Stimulated activated CD4-positive, alpha-beta T cell treated with anti-CD3 and anti-CD28 coated beads, TNF-alpha, amount 100 ng/mL, for 4 hours (primary cell): ENCODE measurements at regions not wholly inside any gene's neighbourhood (a gene's known extent, or its start where the extent isn't known, plus 50 kb on each side); places are given as distances from the start of the nearest gene placed in this dataset.
"Not testable (repeated sequence)": the region's sequence is repeated elsewhere in the genome, so short reads cannot be mapped to it uniquely, and the experiment has no call there.

ENCODE experiments used
- DNase-seq, 3 experiments: peaks; one replicate each; pipeline ENCODE4 v3.0.0-alpha.2; 2020; ENCODE audit warnings: low read depth in 3 of 3

DNA sequence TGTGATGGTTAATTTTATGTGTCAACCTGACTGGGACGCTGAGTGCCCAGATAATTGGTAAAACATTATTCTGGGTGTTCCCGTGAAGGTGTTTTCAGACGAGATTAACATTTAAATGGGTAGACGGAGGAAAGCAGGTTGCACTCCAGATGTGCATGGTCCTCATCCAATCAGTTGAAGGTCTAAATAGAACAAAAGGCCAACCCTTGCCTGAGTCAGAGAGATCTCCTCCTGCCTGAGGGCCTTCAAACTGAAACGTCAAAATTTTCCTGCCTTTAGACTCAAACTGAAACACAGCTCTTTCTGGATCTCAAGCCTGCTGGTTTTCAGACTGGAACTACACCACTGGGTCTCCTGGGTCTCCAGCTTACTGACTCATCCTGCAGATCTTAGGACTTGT lies 73.5 kb downstream of the NPIPA8 start:
- DNase-seq = not testable (repeated sequence)

DNA sequence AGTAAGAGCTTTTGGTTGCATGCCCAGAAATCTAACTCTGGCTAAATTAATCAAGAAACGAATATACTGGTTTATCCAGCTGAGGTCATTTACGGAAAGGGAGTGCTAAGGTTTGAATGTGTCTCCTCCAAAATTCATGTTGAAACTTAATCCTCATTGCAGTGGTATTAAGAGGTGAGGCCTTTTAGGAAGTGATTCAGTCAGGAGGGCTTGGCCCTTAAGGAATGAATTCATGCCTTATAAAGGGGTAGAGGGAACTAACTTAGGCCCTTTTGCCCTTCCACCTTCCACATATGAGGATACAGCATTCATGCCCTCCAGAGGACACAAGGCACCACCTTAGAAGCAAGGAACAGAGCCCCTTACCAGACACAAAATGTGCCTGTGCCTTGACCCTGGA lies 74.7 kb downstream of the NPIPA8 start:
- not testable (repeated sequence) for DNase-seq

DNA sequence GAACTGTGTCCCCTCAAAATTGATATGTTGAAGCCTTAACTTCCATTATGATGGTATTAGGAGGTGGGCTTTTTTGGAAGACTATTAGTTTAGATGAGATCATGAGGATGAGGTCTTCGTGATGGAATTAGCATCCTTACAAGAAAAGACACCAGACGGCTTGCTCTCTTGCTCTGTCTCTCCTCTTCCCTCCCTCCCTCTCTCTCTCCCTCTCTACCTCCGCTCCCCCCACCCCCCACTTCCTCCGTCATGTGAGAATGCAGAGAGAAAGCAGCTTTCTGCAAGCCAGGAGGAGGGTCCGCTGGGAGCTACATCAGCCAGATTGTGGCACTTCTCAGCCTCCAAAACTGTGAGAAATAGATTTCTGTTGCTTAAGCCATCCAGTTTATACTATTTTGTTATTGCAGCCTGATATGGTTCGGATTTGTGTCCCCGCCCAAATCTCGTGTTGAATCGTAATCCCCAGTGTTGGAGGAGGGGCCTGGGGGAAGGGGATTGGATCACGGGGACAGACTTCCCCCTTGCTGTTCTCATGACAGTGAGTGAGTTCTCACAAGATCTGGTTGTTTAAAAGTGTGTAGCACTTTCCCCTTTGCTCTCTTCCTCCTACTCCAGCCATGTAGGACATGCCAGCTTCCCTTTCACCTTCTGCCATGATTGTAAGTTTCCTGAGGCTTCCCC lies 76.9 kb downstream of the NPIPA8 start:
- not testable (repeated sequence) for DNase-seq

DNA sequence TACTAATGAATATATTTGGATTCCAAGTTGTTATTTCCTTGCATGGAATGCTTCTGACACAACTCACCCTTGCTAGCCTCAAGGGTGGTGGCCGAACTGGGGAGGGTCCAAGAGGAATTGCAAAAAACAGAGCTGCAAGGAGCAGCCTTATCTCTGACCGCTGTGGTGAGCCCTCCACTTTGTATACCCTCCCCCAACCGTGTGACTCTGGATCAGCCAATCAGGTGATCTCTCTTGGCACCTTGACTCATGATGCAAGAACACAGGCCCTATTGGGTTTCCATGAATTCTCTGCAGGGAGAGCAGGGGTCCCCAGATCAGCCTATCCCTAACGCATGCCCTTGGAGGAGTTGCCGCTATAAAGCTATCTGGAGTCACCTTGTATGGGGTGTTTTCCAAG lies 83.6 kb downstream of the NPIPA8 start:
- DNase-seq = not testable (repeated sequence)

DNA sequence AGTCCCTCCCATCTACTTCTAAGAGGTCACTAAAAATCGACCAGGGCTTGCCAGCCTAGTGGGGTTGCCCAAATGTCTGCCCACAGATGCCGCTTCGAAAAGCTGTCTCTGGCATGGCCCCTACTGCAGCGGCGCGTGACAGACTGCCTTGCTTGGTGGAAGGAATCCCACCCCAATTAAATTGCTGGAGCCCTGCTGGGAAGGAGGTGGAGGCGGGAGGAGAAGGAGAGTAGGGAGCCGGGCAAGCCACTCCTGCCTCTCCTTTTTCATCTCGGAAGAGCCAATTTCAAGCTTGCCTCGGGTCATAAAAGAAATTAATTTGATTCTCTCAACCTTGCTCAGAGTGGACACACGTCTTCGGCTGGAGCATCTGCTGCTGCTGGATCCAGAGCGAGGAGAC lies 106.0 kb downstream of the NPIPA8 start:
- DNase-seq = not testable (repeated sequence)

DNA sequence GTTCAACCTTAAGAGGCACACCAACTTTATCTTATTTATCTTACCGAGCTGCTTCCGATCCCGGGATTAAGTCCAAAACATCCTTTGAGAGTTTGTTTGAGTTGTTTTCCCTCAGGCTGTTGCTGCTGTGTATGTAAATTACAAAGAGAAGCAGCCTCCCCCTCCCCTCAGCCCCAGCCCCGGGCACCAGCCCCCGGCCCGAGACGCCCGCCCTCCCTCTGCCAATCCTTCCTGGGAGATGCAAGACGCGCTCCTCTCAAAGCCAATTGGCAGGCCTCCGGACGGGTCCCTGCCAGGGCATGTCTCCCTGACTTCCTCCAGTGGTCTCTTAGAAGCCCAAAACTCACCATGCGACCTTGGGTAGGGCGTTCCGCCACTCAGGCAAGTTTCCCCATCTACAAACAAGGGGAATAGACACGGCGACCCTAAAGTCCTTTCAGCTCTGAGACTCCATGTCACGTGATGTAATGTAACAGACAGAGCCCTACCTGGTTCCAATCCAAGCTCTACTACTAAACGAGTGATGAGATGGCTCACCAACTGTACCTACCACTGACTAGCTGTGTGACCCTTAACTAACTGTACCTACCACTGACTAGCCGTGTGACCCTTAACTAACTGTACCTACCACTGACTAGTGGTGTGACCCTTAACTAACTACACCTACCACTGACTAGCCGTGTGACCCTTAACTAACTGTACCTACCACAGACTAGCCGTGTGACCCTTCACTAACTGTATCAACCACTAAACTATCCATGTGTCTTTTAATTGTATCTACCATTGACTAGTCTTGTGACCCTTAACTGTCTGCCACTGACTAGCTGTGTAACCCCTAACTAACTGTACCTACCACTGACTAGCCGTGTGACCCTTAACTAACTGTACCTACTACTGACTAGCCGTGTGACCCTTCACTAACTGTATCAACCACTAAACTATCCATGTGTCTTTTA lies 114.2 kb downstream of the NPIPA8 start:
- DNase-seq = not testable (repeated sequence)

DNA sequence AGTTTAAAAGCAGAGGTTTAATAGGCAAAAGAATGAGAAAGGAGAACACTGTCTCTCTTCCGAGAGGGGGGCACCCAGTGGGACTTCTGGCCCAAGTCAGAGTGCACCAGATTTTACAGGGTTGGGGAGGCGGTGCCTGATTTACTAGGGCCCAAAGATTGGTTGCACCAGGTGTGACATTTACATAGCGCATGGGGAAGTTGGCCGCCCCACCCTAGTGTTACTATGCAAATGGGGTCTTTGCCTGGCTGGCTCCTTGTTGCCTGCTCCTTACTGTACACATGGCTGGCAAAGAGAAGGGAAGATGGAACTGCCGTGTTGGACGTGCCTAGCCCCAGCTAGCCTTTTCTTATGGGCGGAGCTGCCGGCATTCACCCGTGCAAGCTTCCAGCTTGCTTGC lies 118.8 kb downstream of the NPIPA8 start:
- DNase-seq = not testable (repeated sequence)

DNA sequence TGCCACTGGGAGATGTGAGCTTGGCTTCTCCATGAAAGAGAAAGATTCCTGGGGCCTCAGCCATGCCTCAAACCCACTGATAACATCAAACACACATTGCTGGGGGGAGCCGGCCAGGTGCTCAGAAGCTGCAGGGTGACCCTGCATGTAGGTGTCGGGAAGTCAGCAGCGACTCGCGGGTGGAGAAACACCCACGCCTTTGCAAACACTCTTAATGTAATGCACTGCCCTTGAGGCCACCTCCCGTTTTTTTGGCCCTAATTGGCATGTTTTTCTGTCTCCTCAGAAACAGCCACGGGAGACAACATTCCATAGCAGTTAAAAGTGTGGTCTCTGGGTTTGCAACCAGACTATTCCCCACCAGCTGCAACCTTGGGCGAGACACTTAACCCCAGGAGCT lies 119.7 kb downstream of the NPIPA8 start:
- DNase-seq = not testable (repeated sequence)

DNA sequence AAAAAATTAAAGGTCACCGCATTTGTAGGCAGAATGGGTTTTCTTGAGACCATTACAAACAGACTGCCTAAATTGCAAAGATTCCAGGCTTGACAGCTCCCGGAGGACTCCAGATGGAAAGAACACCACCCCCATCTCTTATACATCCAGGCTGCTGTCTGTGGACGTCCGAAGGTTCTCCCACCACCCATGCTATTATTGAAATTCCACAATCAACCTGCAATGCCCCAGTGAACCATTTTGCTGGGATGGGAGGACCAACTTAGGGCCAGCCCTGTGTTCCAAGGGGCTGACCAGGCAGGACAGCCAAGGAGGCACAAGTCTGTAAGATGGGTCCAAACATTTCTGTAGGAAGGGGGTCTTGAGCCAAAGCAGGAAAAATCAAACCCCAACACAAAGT lies 122.7 kb downstream of the NPIPA8 start:
- DNase-seq = not testable (repeated sequence)

DNA sequence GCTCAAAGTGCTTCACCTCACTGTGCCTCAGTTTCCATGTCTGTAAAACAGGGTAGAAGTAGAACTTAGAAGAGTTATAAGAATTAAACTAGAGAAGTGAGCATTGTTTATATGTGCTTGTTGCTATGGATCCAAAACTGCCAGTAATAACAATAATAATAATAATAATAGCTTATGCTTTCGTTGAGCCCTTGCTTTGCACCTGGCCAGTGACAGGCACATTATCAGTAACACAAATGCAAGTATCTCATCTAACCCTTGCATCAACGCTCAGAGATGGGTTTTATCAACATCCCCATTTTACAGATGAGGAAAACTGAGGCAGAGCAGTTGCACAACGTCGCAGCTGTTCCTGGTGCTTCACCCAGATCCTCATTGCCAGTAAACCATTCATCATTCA lies 125.0 kb downstream of the NPIPA8 start:
- not testable (repeated sequence) for DNase-seq

DNA sequence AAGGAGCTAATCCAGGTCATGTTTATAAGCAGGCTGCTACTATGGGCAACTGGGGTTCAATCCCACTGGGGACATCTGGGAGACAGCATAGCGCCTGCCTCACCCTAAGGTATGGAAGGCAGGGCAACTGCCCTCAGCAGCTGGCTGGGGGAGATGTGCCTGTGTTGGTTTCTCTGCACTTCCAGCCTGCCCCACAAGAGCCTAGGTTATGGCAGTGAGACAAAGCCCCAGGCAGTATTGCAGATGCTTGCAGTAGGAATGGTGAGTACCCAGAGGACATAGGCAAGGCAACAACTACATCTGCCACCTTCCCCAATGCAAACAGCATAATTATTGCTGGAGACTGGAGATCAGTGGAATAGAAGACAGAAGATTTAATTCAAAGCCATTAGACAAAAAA lies 131.8 kb downstream of the NPIPA8 start:
- DNase-seq = not testable (repeated sequence)

DNA sequence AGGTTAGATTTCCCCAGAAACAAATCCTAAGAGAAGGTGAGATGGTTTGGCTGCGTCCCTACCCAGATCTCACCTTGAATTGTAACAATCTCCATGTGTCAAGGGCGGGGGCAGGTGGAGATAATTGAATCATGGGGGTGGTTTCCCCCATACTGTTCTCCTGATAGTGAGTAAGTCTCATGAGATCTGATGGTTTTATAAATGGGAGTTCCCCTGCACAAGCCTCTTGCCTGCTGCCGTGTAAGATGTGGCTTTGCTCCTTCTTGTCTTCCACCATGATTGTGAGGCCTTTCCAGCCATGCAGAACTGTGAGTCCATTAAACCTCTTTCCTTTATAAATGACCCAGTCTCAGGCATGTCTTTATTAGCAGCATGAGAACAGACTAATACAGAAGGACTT lies 132.2 kb downstream of the NPIPA8 start:
- DNase-seq = not testable (repeated sequence)

DNA sequence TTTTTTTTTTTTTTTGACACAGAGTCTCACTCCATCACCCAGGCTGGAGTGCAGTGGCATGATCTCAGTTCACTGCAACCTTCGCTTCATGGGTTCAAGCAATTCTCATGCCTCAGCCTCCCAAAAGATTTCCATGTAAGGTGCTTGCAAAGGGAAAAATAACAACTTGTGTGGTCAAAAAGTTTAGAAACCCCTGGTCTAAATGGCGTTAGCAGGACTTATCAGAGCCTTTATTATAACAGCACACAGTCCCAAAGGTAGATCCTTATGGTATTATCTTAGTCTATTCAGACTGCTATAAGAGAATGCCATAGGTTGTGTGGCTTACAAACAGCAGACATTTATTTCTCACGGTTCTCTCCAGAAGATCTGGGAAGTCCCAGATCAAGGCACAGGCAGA lies 135.0 kb downstream of the NPIPA8 start:
- DNase-seq = not testable (repeated sequence)

DNA sequence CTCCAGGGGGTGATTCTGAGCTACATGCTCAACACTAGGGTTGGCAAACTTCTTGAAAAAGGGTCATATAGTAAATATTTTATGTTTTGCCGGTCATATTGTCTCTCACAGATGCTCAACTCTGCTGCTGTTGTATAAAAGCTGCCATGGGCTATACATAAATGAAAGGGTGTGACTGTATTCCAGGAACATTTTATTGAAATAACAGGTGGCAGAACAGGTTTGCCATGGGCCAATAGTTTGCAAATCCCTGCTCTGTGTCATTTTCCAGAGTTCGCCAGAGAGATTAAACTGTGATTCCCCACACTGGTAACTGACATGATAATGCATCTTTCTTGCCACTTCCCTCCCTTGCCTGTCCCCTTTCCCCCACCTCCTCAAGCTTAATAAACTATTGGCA lies 144.1 kb downstream of the NPIPA8 start:
- not testable (repeated sequence) for DNase-seq

DNA sequence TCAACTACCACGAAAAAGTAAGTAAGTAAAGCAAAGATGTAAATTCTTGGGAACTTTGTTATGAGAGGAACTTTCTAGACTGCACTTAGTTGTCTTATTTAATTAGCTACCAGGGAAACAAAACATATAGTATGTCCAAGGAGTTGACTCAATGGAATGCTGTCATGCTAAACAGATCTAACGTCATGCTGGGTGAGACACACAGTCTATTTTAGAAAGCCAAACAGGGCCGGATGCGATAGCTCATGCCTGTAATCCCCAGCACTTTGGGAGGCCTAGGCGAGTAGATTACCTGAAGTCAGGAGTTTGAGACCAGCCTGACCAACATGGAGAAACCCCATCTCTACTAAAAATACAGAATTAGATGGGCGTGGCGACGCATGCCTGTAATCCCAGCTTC lies 146.4 kb downstream of the NPIPA8 start:
- DNase-seq = not testable (repeated sequence)

DNA sequence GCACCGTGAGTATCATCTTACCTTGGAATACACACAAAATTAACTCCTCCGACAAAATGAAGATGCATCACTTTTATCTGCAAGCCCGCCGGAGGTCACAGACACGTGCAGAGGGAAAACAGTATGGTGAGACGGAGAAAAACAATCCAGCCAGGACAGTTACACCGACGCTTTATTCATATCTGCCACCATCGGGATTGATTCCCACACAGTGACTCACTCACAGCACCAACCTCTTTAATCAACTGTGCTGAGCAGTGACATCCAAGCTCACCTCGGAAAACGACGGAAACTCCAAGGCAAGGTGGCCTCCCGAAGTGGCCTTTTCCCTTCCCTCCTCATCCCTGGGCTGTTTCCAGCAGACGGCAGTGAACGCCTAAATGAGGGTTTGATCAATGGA lies 151.8 kb downstream of the NPIPA8 start:
- DNase-seq = not testable (repeated sequence)

DNA sequence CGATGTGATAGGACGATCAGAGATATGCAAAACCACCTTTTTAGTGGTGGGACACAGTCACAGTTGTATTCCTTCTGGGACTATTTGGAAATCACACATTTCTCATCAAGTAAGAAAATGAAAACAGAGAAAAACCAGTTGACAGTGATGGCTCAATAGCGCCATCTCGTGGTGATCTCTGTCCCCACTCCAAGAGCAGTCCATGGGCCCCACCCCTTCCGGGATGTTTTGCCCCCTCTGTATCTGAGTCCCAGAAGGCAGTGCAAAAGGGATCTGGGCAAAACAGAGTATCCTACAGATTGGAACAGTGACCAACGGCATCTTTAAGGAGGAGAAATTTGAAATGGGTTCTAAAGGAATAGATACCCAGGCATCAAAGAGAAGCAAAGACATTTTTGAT lies 155.5 kb downstream of the NPIPA8 start:
- not testable (repeated sequence) for DNase-seq

DNA sequence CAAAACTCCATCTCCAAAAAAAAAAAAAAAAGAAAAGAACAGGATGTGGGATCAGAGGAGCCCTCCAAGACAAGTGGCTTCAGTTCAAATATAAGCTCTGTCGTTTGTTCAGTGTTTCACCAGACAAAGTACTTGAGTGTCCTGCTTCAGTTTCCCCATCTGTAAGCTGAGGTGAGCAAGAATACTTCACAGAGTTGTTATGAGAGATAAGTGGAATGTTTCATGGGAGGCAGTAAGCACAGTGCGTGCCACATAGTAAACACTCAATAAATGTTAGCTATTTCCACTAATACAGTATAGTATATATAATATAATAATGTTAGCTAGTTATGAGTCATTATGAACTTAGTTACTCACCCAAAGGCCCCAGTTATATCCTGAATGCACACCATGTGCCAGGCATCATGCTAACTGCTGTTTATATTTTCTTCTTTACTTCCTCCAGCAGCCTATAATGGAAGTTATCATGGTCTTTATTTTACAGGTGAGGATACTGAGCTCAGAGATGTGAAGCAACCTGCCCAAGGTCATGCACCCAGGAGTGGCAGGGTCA lies 162.5 kb downstream of the NPIPA8 start:
- DNase-seq = not testable (repeated sequence)

DNA sequence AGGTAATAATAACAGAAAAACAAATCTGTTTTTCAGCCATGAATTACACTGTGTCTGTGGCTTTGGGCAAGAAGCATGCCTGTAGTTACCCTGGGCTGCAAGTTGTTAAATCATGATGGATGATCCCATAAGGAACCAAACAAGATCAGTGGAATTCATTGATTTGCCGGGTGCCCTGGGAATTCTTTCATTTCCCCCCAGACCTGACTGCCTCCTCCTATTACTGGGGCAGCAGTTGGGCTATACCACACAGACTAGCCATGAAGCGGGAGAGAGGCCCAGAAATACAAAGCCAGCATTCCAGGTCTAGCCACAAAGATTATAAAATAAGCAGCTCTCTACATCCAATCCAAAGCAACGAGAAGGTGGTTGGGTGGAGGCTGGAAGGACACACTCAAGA lies 174.2 kb downstream of the NPIPA8 start:
- DNase-seq = not testable (repeated sequence)

DNA sequence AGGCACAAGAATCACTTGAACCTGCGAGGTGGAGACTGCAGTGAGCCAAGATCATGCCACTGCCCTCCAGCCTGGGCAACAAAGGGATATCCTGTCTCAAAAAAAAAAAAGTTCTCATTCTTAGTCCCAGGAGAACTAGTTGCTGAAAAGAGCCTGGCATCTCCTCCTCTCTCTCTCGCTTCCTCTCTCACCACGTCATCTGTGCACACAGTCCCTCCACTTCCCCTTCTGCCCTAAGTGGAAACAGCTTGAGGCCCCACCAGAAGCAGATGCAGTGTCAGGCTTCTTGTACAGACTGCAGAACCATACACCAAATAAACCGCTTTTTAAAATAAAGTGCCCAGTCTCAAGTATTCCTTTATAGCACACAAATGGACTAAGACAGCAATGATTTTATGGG lies 175.3 kb downstream of the NPIPA8 start:
- DNase-seq = not testable (repeated sequence)

DNA sequence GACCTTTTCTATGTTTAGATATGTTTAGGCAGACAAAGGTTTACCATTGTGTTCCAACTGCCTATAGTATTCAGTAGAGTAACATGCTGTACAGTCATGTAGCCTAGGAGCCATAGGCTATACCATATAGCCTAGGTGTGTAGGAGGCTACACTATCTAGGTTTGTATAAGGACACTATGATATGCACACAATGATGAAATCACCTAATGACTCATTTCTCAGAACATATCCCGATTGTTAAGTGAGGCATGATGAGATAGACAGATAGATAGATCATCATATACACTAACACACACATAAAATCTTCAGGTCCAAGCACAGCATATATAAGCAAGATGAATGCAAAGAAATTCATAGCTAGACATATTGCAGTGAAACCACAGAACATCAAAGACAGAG lies 177.4 kb downstream of the NPIPA8 start:
- DNase-seq = not testable (repeated sequence)

DNA sequence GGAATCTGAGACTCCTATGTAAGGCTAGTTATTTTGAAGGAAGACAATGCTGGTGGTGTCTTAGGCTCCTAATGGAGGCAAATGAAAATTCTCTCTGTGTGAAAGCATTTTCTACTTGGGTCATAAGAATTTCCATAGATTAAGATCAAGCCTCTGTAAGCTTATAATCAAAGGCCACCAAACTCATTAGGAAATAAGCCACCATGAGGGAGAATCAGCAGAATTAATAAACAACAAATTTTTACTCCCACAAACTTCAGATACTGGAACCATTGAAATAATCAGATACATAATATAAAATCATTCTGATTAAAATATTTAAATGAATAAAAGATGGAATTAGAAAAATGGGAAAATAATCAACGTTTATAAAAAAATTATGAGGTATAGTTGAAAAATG lies 178.7 kb downstream of the NPIPA8 start:
- not testable (repeated sequence) for DNase-seq
